ENCODE measurements at regions not wholly inside any gene's neighbourhood (a gene's known extent, or its start where the extent isn't known, plus 50 kb on each side); places are given as distances from the start of the nearest gene placed in this dataset.

GRCh38 chr6:25025919-25026301 is 90.2 kb upstream of the RIPOR2 start:
- Histone ChIP-seq H3K9me3 (ENCODE audit: insufficient read depth, low read depth, low read length) (no peaks in the 10 kb centered on the region), H3K4me3 (ENCODE audit: low read length) (no peak overlapping the region), H3K36me3 (ENCODE audit: insufficient read depth, low read depth, low read length) (no peaks in the 10 kb centered on the region), H3K4me1 (ENCODE audit: insufficient read depth, low read length) (peaks cover 11% of the 10 kb centered on the region), H3K9ac (ENCODE audit: low read depth, low read length) (no peak overlapping the region), H3K27ac (ENCODE audit: low read length) (no peak overlapping the region), H3K27me3 (ENCODE audit: insufficient read depth, low read length) (no peaks in the 10 kb centered on the region)

GRCh38 chr6:25026723-25027122 is 91.0 kb upstream of the RIPOR2 start:
- H3K27me3 ChIP-seq (ENCODE audit: insufficient read depth, low read length) = no peaks in the 10 kb centered on the region
- H3K9ac ChIP-seq (ENCODE audit: low read depth, low read length) = no peak overlapping the region
- H3K27ac ChIP-seq (ENCODE audit: low read length) = no peak overlapping the region
- no peaks in the 10 kb centered on the region for H3K9me3 ChIP-seq (ENCODE audit: insufficient read depth, low read depth, low read length)
- no peaks in the 10 kb centered on the region for H3K36me3 ChIP-seq (ENCODE audit: insufficient read depth, low read depth, low read length)
- no peak overlapping the region for H3K4me3 ChIP-seq (ENCODE audit: low read length)
- H3K4me1 ChIP-seq (ENCODE audit: insufficient read depth, low read length) = peaks cover 11% of the 10 kb centered on the region

- Histone ChIP-seq H3K27ac (ENCODE audit: low read length) (no peak overlapping the region), H3K4me3 (ENCODE audit: low read length) (no peak overlapping the region), H3K36me3 (ENCODE audit: insufficient read depth, low read depth, low read length) (no peaks in the 10 kb centered on the region), H3K9ac (ENCODE audit: low read depth, low read length) (no peak overlapping the region), H3K27me3 (ENCODE audit: insufficient read depth, low read length) (no peaks in the 10 kb centered on the region), H3K4me1 (ENCODE audit: insufficient read depth, low read length) (peaks cover 11% of the 10 kb centered on the region), H3K9me3 (ENCODE audit: insufficient read depth, low read depth, low read length) (no peaks in the 10 kb centered on the region)
These were observed 91.6 kb upstream of the RIPOR2 start for GRCh38 chr6:25027221-25027916.

- H3K27me3 ChIP-seq (ENCODE audit: insufficient read depth, low read length) = no peaks in the 10 kb centered on the region
- no peaks in the 10 kb centered on the region for H3K36me3 ChIP-seq (ENCODE audit: insufficient read depth, low read depth, low read length)
- no peaks in the 10 kb centered on the region for H3K9me3 ChIP-seq (ENCODE audit: insufficient read depth, low read depth, low read length)
- no peak overlapping the region for H3K9ac ChIP-seq (ENCODE audit: low read depth, low read length)
- H3K4me1 ChIP-seq (ENCODE audit: insufficient read depth, low read length) = peaks cover 11% of the 10 kb centered on the region
- no peak overlapping the region for H3K27ac ChIP-seq (ENCODE audit: low read length)
- H3K4me3 ChIP-seq (ENCODE audit: low read length) = no peak overlapping the region
These were observed 92.6 kb upstream of the RIPOR2 start for GRCh38 chr6:25028328-25028727.

GRCh38 chr6:25032934-25033333 is 97.2 kb upstream of the RIPOR2 start:
- Histone ChIP-seq H3K27ac (ENCODE audit: low read length) (no peak overlapping the region), H3K4me1 (ENCODE audit: insufficient read depth, low read length) (no peaks in the 10 kb centered on the region), H3K27me3 (ENCODE audit: insufficient read depth, low read length) (no peaks in the 10 kb centered on the region), H3K36me3 (ENCODE audit: insufficient read depth, low read depth, low read length) (no peaks in the 10 kb centered on the region), H3K9me3 (ENCODE audit: insufficient read depth, low read depth, low read length) (no peaks in the 10 kb centered on the region), H3K9ac (ENCODE audit: low read depth, low read length) (no peak overlapping the region), H3K4me3 (ENCODE audit: low read length) (no peak overlapping the region)

- Histone ChIP-seq H3K27ac (ENCODE audit: low read length) (no peak overlapping the region), H3K9ac (ENCODE audit: low read depth, low read length) (no peak overlapping the region), H3K4me1 (ENCODE audit: insufficient read depth, low read length) (no peaks in the 10 kb centered on the region), H3K36me3 (ENCODE audit: insufficient read depth, low read depth, low read length) (no peaks in the 10 kb centered on the region), H3K9me3 (ENCODE audit: insufficient read depth, low read depth, low read length) (no peaks in the 10 kb centered on the region), H3K27me3 (ENCODE audit: insufficient read depth, low read length) (no peaks in the 10 kb centered on the region), H3K4me3 (ENCODE audit: low read length) (no peak overlapping the region)
These were observed 98.7 kb upstream of the RIPOR2 start for GRCh38 chr6:25034431-25034921.

- H3K9me3 ChIP-seq (ENCODE audit: insufficient read depth, low read depth, low read length) = no peaks in the 10 kb centered on the region
- H3K27me3 ChIP-seq (ENCODE audit: insufficient read depth, low read length) = no peaks in the 10 kb centered on the region
- no peak overlapping the region for H3K4me3 ChIP-seq (ENCODE audit: low read length)
- no peak overlapping the region for H3K27ac ChIP-seq (ENCODE audit: low read length)
- no peaks in the 10 kb centered on the region for H3K36me3 ChIP-seq (ENCODE audit: insufficient read depth, low read depth, low read length)
- H3K4me1 ChIP-seq (ENCODE audit: insufficient read depth, low read length) = no peaks in the 10 kb centered on the region
- no peak overlapping the region for H3K9ac ChIP-seq (ENCODE audit: low read depth, low read length)
These were observed 99.4 kb upstream of the RIPOR2 start for GRCh38 chr6:25035174-25035511.

- no peak overlapping the region for H3K4me3 ChIP-seq (ENCODE audit: low read length)
- H3K36me3 ChIP-seq (ENCODE audit: insufficient read depth, low read depth, low read length) = no peaks in the 10 kb centered on the region
- H3K27me3 ChIP-seq (ENCODE audit: insufficient read depth, low read length) = no peaks in the 10 kb centered on the region
- H3K9ac ChIP-seq (ENCODE audit: low read depth, low read length) = no peak overlapping the region
- H3K9me3 ChIP-seq (ENCODE audit: insufficient read depth, low read depth, low read length) = no peaks in the 10 kb centered on the region
- no peaks in the 10 kb centered on the region for H3K4me1 ChIP-seq (ENCODE audit: insufficient read depth, low read length)
- no peak overlapping the region for H3K27ac ChIP-seq (ENCODE audit: low read length)
These were observed 100.0 kb upstream of the RIPOR2 start for GRCh38 chr6:25035512-25036435.

- no peaks in the 10 kb centered on the region for H3K27me3 ChIP-seq (ENCODE audit: insufficient read depth, low read length)
- H3K4me3 ChIP-seq (ENCODE audit: low read length) = no peak overlapping the region
- no peak overlapping the region for H3K27ac ChIP-seq (ENCODE audit: low read length)
- H3K4me1 ChIP-seq (ENCODE audit: insufficient read depth, low read length) = no peaks in the 10 kb centered on the region
- H3K36me3 ChIP-seq (ENCODE audit: insufficient read depth, low read depth, low read length) = no peaks in the 10 kb centered on the region
- no peak overlapping the region for H3K9ac ChIP-seq (ENCODE audit: low read depth, low read length)
- H3K9me3 ChIP-seq (ENCODE audit: insufficient read depth, low read depth, low read length) = no peaks in the 10 kb centered on the region
These were observed 100.7 kb upstream of the RIPOR2 start for GRCh38 chr6:25036461-25036860.

- H3K4me3 ChIP-seq (ENCODE audit: low read length) = no peak overlapping the region
- H3K27ac ChIP-seq (ENCODE audit: low read length) = no peak overlapping the region
- H3K9ac ChIP-seq (ENCODE audit: low read depth, low read length) = no peak overlapping the region
- H3K27me3 ChIP-seq (ENCODE audit: insufficient read depth, low read length) = no peaks in the 10 kb centered on the region
- H3K9me3 ChIP-seq (ENCODE audit: insufficient read depth, low read depth, low read length) = no peaks in the 10 kb centered on the region
- no peaks in the 10 kb centered on the region for H3K4me1 ChIP-seq (ENCODE audit: insufficient read depth, low read length)
- H3K36me3 ChIP-seq (ENCODE audit: insufficient read depth, low read depth, low read length) = no peaks in the 10 kb centered on the region
These were observed 102.5 kb upstream of the RIPOR2 start for GRCh38 chr6:25038300-25038699.

GRCh38 chr6:25038999-25039398 is 103.2 kb upstream of the RIPOR2 start:
- no peak overlapping the region for H3K9ac ChIP-seq (ENCODE audit: low read depth, low read length)
- no peak overlapping the region for H3K27ac ChIP-seq (ENCODE audit: low read length)
- H3K9me3 ChIP-seq (ENCODE audit: insufficient read depth, low read depth, low read length) = no peaks in the 10 kb centered on the region
- no peaks in the 10 kb centered on the region for H3K27me3 ChIP-seq (ENCODE audit: insufficient read depth, low read length)
- H3K4me3 ChIP-seq (ENCODE audit: low read length) = no peak overlapping the region
- H3K4me1 ChIP-seq (ENCODE audit: insufficient read depth, low read length) = no peaks in the 10 kb centered on the region
- no peaks in the 10 kb centered on the region for H3K36me3 ChIP-seq (ENCODE audit: insufficient read depth, low read depth, low read length)

- no peaks in the 10 kb centered on the region for H3K9me3 ChIP-seq (ENCODE audit: insufficient read depth, low read depth, low read length)
- H3K4me1 ChIP-seq (ENCODE audit: insufficient read depth, low read length) = no peaks in the 10 kb centered on the region
- no peaks in the 10 kb centered on the region for H3K36me3 ChIP-seq (ENCODE audit: insufficient read depth, low read depth, low read length)
- H3K9ac ChIP-seq (ENCODE audit: low read depth, low read length) = no peak overlapping the region
- H3K27me3 ChIP-seq (ENCODE audit: insufficient read depth, low read length) = no peaks in the 10 kb centered on the region
- no peak overlapping the region for H3K27ac ChIP-seq (ENCODE audit: low read length)
- H3K4me3 ChIP-seq (ENCODE audit: low read length) = no peak overlapping the region
These were observed 105.8 kb upstream of the RIPOR2 start for GRCh38 chr6:25041485-25042035.

All from iPS-20b (cell line).